Sigmoid colon (tissue), 6 donors: ENCODE measurements at regions not wholly inside any gene's neighbourhood (a gene's known extent, or its start where the extent isn't known, plus 50 kb on each side); places are given as distances from the start of the nearest gene placed in this dataset.

Experiments
- DNase-seq: peaks from one replicate; pipeline ENCODE4 v3.0.0-alpha.2; 2019
- H3K27ac ChIP-seq, 4 donors: fragments of 200-600 bp; sonication (generic); one replicate each; pipeline ENCODE4 v1.5.1; 2016 to 2019; ENCODE audit warnings: mild to moderate bottlenecking in 1 of 4
- H3K27me3 ChIP-seq, 3 donors: fragments of 200-600 bp; sonication (generic); one replicate each; pipeline ENCODE4 v1.5.1; 2019; ENCODE audit warnings: mild to moderate bottlenecking in 1 of 3
- H3K36me3 ChIP-seq, 4 donors: fragments of 200-600 bp; sonication (generic); one replicate each; pipeline ENCODE4 v1.5.1; 2016 to 2019
- H3K4me1 ChIP-seq, 4 donors: fragments of 200-600 bp; sonication (generic); one replicate each; pipeline ENCODE4 v1.5.1; 2017 to 2019
- H3K4me3 ChIP-seq, 4 donors: fragments of 200-600 bp; sonication (generic); one replicate each; pipeline ENCODE4 v1.5.1; 2017 to 2019; ENCODE audit warnings: mild to moderate bottlenecking in 2 of 4, moderate library complexity in 1 of 4
- H3K9me3 ChIP-seq, 4 donors: fragments of 200-600 bp in 3 of 4; sonication (generic) in 3 of 4; one replicate each; pipeline versions ENCODE4 v1.5.1 to v1.6.1; 2013 to 2019
- EP300 ChIP-seq, 4 donors: sonication (generic); formaldehyde crosslinking; IDR thresholded peaks; one replicate each; pipeline ENCODE4 v1.6.1; 2017; ENCODE audit warnings: antibody characterized with exemption in 4 of 4
- POLR2A ChIP-seq, 2 donors: fragments of 450-650 bp; IDR thresholded peaks; one replicate each; pipeline ENCODE4 v1.6.1; 2016; ENCODE audit warnings: antibody characterized with exemption in 2 of 2, mild to moderate bottlenecking in 2 of 2, moderate library complexity in 2 of 2
- POLR2AphosphoS5 ChIP-seq, 4 donors: sonication (generic); formaldehyde crosslinking; IDR thresholded peaks; one replicate each; pipeline ENCODE4 v1.6.1; 2017; ENCODE audit warnings: antibody characterized with exemption in 4 of 4
- WGBS, 2 donors: extraction: QIAGEN DNeasy Blood & Tissue Kit; methylation state at CpG; one replicate each; pipeline ENCODE4 v1.1.7; 2013; 5-methylcytosine and 5-hydroxymethylcytosine counted together
- intact Hi-C: fragments of 100-400 bp; cut with DNase I; formaldehyde crosslinking; loops from one replicate; pipeline ENCODE4 v1.15.1; 2023
- TF ChIP-seq, protein P1 (sequence below), 4 experiments: fragments of 450-650 bp in 3 of 4; fragments of 200-600 bp in 1 of 4; IDR thresholded peaks; one replicate each; pipeline ENCODE4 v1.5.1; 2016 to 2019; ENCODE audit warnings: antibody characterized with exemption in 4 of 4, mild to moderate bottlenecking in 3 of 4, moderate library complexity in 2 of 4
- donor health status: healthy with polysubstance abuse.
- donor health status: healthy.

GRCh38 chr2:5782103-5782502 is 89.9 kb downstream of the SOX11 start:
- intact Hi-C loops = no loop called here
- no peaks in the 10 kb centered on the region for H3K36me3 ChIP-seq
- H3K27me3 ChIP-seq = no peaks in the 10 kb centered on the region
- peaks cover 0 to 4% (median 0%) of the 10 kb centered on the region in 4 donors for H3K9me3 ChIP-seq
- H3K27ac ChIP-seq = no peak overlapping the region
- no peak for TF ChIP-seq POLR2A (IDR thresholded peaks at IDR 0.05)
- no peak for TF ChIP-seq EP300 (IDR thresholded peaks at IDR 0.05)
- no peak for TF ChIP-seq POLR2AphosphoS5 (IDR thresholded peaks at IDR 0.05)
- TF ChIP-seq, protein P1, sequence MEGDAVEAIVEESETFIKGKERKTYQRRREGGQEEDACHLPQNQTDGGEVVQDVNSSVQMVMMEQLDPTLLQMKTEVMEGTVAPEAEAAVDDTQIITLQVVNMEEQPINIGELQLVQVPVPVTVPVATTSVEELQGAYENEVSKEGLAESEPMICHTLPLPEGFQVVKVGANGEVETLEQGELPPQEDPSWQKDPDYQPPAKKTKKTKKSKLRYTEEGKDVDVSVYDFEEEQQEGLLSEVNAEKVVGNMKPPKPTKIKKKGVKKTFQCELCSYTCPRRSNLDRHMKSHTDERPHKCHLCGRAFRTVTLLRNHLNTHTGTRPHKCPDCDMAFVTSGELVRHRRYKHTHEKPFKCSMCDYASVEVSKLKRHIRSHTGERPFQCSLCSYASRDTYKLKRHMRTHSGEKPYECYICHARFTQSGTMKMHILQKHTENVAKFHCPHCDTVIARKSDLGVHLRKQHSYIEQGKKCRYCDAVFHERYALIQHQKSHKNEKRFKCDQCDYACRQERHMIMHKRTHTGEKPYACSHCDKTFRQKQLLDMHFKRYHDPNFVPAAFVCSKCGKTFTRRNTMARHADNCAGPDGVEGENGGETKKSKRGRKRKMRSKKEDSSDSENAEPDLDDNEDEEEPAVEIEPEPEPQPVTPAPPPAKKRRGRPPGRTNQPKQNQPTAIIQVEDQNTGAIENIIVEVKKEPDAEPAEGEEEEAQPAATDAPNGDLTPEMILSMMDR (IDR thresholded peaks at IDR 0.05) = no peak
- WGBS, 2 donors = 81 to 83% methylated on average over 6 of the region's 6 CpGs
- H3K4me1 ChIP-seq = no peaks in the 10 kb centered on the region
- H3K4me3 ChIP-seq = no peak overlapping the region
- no peak for DNase-seq

DNA sequence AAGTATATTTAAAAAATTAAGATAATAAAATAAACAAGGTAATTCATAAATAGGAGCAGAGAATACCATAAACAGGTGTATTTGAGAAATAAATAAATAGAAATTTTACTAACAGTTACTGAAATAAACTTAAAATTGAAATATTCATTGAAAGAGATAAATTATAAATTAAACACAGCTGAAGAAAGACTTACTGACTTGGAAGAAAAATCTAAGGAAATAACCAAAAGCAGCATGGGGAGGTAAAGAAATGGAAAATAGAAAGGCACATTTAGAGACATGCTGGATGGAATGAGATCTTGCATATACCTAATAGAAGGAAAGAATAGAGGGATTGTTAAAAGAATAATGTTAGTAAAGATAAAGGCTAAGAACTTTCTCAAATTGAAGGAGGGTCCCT is 96.3 kb downstream of the SOX11 start:
- Histone ChIP-seq H3K36me3 (no peaks in the 10 kb centered on the region), H3K27me3 (no peaks in the 10 kb centered on the region), H3K27ac (no peak overlapping the region), H3K9me3 (peaks cover 0 to 9% (median 7%) of the 10 kb centered on the region in 4 donors), H3K4me1 (no peaks in the 10 kb centered on the region), H3K4me3 (no peak overlapping the region)
- TF ChIP-seq, protein P1 (IDR thresholded peaks at IDR 0.05) = no peak
- TF ChIP-seq POLR2AphosphoS5 (IDR thresholded peaks at IDR 0.05) = no peak
- TF ChIP-seq POLR2A (IDR thresholded peaks at IDR 0.05) = no peak
- no peak for TF ChIP-seq EP300 (IDR thresholded peaks at IDR 0.05)
- no peak for DNase-seq
- intact Hi-C loops = no loop called here

DNA sequence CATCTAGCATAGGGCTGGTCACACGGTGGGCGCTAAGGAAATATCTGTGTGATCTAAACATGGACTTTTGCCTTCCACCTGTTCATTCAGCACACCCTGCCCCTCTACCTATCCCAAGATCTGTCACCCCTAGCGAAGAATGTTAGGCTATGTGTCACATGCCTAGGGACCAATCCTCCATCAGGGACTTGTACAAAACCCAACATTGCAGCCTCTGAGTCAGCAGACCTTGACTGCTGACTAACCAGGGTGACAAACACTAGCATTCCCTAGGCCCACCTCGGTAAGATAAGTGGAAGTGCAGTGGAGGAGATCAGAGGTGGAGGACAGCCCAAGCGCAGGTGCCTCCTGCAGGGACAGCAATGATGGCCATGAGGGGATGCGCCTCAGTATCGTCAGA is 99.2 kb downstream of the SOX11 start:
- intact Hi-C loops = no loop called here
- no peak for DNase-seq
- WGBS, 2 donors = 89 to 93% methylated on average over 7 of the region's 7 CpGs

DNA sequence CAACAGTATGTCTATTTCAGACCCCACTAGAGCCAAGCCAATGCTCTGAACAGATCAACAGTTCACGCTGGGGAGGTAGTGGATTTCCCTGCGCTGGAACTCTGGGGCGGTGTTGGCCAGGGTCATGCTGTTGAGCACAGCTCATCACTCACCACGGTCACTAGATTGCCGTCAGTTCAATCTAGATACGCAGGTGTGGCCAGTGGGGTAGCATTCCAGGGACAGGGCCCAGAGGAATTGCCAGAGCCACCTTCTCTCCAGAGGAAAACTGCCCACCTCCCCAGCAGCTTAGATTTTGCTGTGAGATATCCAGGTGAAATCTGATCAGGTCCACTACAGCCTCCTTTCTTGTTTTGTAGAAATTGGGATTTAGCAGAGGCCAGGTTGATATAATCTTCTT is 101.8 kb downstream of the SOX11 start:
- 71 to 89% methylated on average over 6 of the region's 6 CpGs for WGBS, 2 donors
- intact Hi-C loops = no loop called here

More for the DNA sequence above, 99.2 kb downstream of the SOX11 start:
- Histone ChIP-seq H3K9me3 (peaks cover 0 to 9% (median 7%) of the 10 kb centered on the region in 4 donors), H3K36me3 (no peaks in the 10 kb centered on the region), H3K27me3 (no peaks in the 10 kb centered on the region), H3K4me3 (no peak overlapping the region), H3K4me1 (no peaks in the 10 kb centered on the region), H3K27ac (no peak overlapping the region)
- TF ChIP-seq POLR2AphosphoS5 (IDR thresholded peaks at IDR 0.05) = no peak

DNA sequence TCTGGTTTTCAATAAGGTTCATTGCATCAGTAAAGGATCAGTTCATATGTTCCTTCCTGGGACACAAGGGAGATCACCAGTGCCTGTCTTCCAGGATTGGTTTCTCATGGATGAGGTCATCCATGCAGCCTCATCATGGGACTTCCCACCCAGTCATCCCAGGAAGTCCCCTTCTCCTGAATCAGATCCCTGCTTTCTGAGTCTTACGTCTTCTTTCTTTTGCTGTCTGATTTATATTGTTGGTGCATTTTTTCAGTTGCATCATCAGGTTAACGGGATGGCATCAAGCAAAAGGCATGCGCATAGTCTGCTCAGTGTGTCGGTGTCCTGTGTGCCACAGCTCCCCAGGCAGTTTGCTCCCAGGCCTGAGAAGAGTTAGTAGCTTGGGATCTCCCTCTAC is 105.9 kb downstream of the SOX11 start:
- no peak overlapping the region for H3K4me3 ChIP-seq
- intact Hi-C loops = no loop called here
- WGBS, 2 donors = 91% methylated on average over 4 of the region's 4 CpGs
- TF ChIP-seq, protein P1 (IDR thresholded peaks at IDR 0.05) = no peak
- no peak for TF ChIP-seq POLR2AphosphoS5 (IDR thresholded peaks at IDR 0.05)
- no peak for TF ChIP-seq EP300 (IDR thresholded peaks at IDR 0.05)
- TF ChIP-seq POLR2A (IDR thresholded peaks at IDR 0.05) = no peak
- no peaks in the 10 kb centered on the region for H3K4me1 ChIP-seq
- H3K9me3 ChIP-seq = peaks cover 0 to 2% (median 0%) of the 10 kb centered on the region in 4 donors
- no peak overlapping the region for H3K27ac ChIP-seq
- DNase-seq = no peak
- H3K27me3 ChIP-seq = no peaks in the 10 kb centered on the region
- H3K36me3 ChIP-seq = no peaks in the 10 kb centered on the region

More for the DNA sequence above, 101.8 kb downstream of the SOX11 start:
- Histone ChIP-seq H3K4me3 (no peak overlapping the region), H3K4me1 (no peaks in the 10 kb centered on the region), H3K27ac (no peak overlapping the region), H3K9me3 (peaks cover 0 to 5% (median 4%) of the 10 kb centered on the region in 4 donors), H3K27me3 (no peaks in the 10 kb centered on the region), H3K36me3 (no peaks in the 10 kb centered on the region)
- no peak for TF ChIP-seq EP300 (IDR thresholded peaks at IDR 0.05)
- TF ChIP-seq, protein P1 (IDR thresholded peaks at IDR 0.05) = no peak
- TF ChIP-seq POLR2A (IDR thresholded peaks at IDR 0.05) = no peak
- no peak for TF ChIP-seq POLR2AphosphoS5 (IDR thresholded peaks at IDR 0.05)
- no peak for DNase-seq
